SK-N-SH (cell line): ENCODE measurements at regions not wholly inside any gene's neighbourhood (a gene's known extent, or its start where the extent isn't known, plus 50 kb on each side); places are given as distances from the start of the nearest gene placed in this dataset.
A peak's percentile ranks its signal among the peaks of the same experiment; 100 is the strongest.

ENCODE experiments used
- CTCF ChIA-PET: fragments of 300-600, 350-600 bp; formaldehyde crosslinking; extraction: SDS; loops from one replicate; lab custom pipeline; 2021; lab: Yijun Ruan, JAX
- POLR2A ChIA-PET: fragments of 350-600 bp; sonication (Branson Sonifier 250); formaldehyde crosslinking; extraction: SDS; loops from one replicate; lab custom pipeline; 2020; ENCODE audit warnings: antibody characterized with exemption, inconsistent platforms; lab: Yijun Ruan, JAX
- DNase-seq: peaks from one replicate; pipeline ENCODE4 v3.0.0; 2012
- H2AFZ ChIP-seq: fragments of 200-600 bp; sonication (generic); 2 replicates; pipeline ENCODE4 v1.8.1; 2016; ENCODE audit warnings: antibody characterized with exemption, mild to moderate bottlenecking, low read depth
- H3F3A ChIP-seq: fragments of 200-600 bp; sonication (generic); replicated peaks from 2 replicates; pipeline ENCODE3; 2016; ENCODE audit warnings: antibody characterized with exemption, mild to moderate bottlenecking; ENCODE audit not compliant: insufficient read depth
- H3K27ac ChIP-seq, 2 experiments: fragments of 200-500 bp in 1 of 2; fragments of 200-600 bp in 1 of 2; sonication (Bioruptor generic) in 1 of 2; sonication (generic), shearing (Covaris generic) in 1 of 2; 2 replicates each; pipeline versions ENCODE4 v1.5.1 to v1.6.1; 2014 to 2016; ENCODE audit warnings: low read depth in 2 of 2, inconsistent platforms in 1 of 2, low read length in 1 of 2, mild to moderate bottlenecking in 1 of 2, mixed read lengths in 1 of 2
- H3K27me3 ChIP-seq: fragments of 200-600 bp; sonication (generic), shearing (Covaris generic); 2 replicates; pipeline ENCODE4 v1.6.1; 2016; ENCODE audit warnings: mixed run types; ENCODE audit not compliant: insufficient read depth
- H3K36me3 ChIP-seq, 2 experiments: fragments of 200-500 bp in 1 of 2; fragments of 200-600 bp in 1 of 2; sonication (Bioruptor generic) in 1 of 2; sonication (generic) in 1 of 2; replicated peaks in 1 of 2; 2 replicates each; pipeline versions ENCODE3 to v1.5.1; 2014 to 2016; ENCODE audit warnings: low read length in 1 of 2, mild to moderate bottlenecking in 1 of 2; ENCODE audit not compliant: insufficient read depth in 2 of 2, control insufficient read depth in 1 of 2
- H3K4me1 ChIP-seq, 2 experiments: fragments of 200-500 bp in 1 of 2; fragments of 200-600 bp in 1 of 2; sonication (Bioruptor generic) in 1 of 2; sonication (generic), shearing (Covaris generic) in 1 of 2; 2 replicates each; pipeline versions ENCODE4 v1.5.1 to v1.6.1; 2014 to 2016; ENCODE audit warnings: low read depth in 1 of 2, low read length in 1 of 2, mixed run types in 1 of 2; ENCODE audit not compliant: insufficient read depth in 2 of 2, control insufficient read depth in 1 of 2
- H3K4me2 ChIP-seq: fragments of 200-600 bp; sonication (generic), shearing (Covaris generic); 2 replicates; pipeline ENCODE4 v1.6.1; 2017; ENCODE audit warnings: mixed run types
- H3K4me3 ChIP-seq, 2 experiments: fragments of 200-500 bp in 1 of 2; fragments of 200-600 bp in 1 of 2; sonication (Bioruptor generic) in 1 of 2; sonication (generic), shearing (Covaris generic) in 1 of 2; 2 replicates each; pipeline versions ENCODE4 v1.5.1 to v1.8.1; 2014 to 2016; ENCODE audit warnings: low read depth in 2 of 2, inconsistent platforms in 1 of 2, low read length in 1 of 2, mild to moderate bottlenecking in 1 of 2, mixed read lengths in 1 of 2, moderate library complexity in 1 of 2
- H3K79me2 ChIP-seq: fragments of 200-600 bp; sonication (generic); 2 replicates; pipeline ENCODE4 v1.8.1; 2017; ENCODE audit warnings: mild to moderate bottlenecking; ENCODE audit not compliant: insufficient read depth
- H3K9ac ChIP-seq: fragments of 200-600 bp; sonication (generic); 2 replicates; pipeline ENCODE4 v1.6.1; 2017; ENCODE audit warnings: mixed run types
- H3K9me2 ChIP-seq: fragments of 200-600 bp; sonication (generic); 2 replicates; pipeline ENCODE4 v1.6.1; 2017; ENCODE audit warnings: mixed run types
- H3K9me3 ChIP-seq: fragments of 200-600 bp; sonication (generic); 2 replicates; pipeline ENCODE4 v1.6.1; 2017; ENCODE audit warnings: mixed run types, mild to moderate bottlenecking, moderate library complexity
- H4K20me1 ChIP-seq: fragments of 200-600 bp; sonication (generic); 2 replicates; pipeline ENCODE4 v1.6.1; 2017; ENCODE audit warnings: mild to moderate bottlenecking, mixed run types; ENCODE audit not compliant: insufficient read depth
- FOXJ3 ChIP-seq: sonication (generic); formaldehyde crosslinking; IDR thresholded peaks from 2 replicates; pipeline ENCODE4 v1.5.1; 2020; ENCODE audit warnings: mild to moderate bottlenecking, missing genetic modification reagents
- JUND ChIP-seq: IDR thresholded peaks from 2 replicates; pipeline ENCODE4 v1.4.0; 2012
- NFIC ChIP-seq: IDR thresholded peaks from 2 replicates; pipeline ENCODE4 v1.4.0; 2012; ENCODE audit warnings: borderline replicate concordance
- NRF1 ChIP-seq: IDR thresholded peaks from 2 replicates; pipeline ENCODE4 v1.6.1; 2012; ENCODE audit warnings: low read depth, mild to moderate bottlenecking, low read length
- RAD21 ChIP-seq: IDR thresholded peaks from 2 replicates; pipeline ENCODE4 v1.6.1; 2012; ENCODE audit warnings: mild to moderate bottlenecking, low read length
- REST ChIP-seq: IDR thresholded peaks from 2 replicates; pipeline ENCODE4 v1.6.1; 2012; ENCODE audit warnings: mild to moderate bottlenecking, low read depth, low read length, moderate library complexity
- SMC3 ChIP-seq: IDR thresholded peaks from 2 replicates; pipeline ENCODE4 v1.6.1; 2012; ENCODE audit warnings: low read depth, low read length, improper control_type of control experiment
- TCF12 ChIP-seq: IDR thresholded peaks from 2 replicates; pipeline ENCODE4 v1.4.0; 2012
- ZBTB33 ChIP-seq: IDR thresholded peaks from 2 replicates; pipeline ENCODE4 v1.4.0; 2012; ENCODE audit warnings: low read depth, borderline replicate concordance
- whole genome bisulfite sequencing: methylation state at CpG from one replicate; pipeline ENCODE4 v1.1.6; 2017; ENCODE audit warnings: low lambda C conversion rate; 5-methylcytosine and 5-hydroxymethylcytosine counted together
- TF ChIP-seq, protein P1 (sequence below): IDR thresholded peaks from 2 replicates; pipeline ENCODE4; 2012

GRCh38 chr20:52083627-52084232 lies 107.8 kb downstream of the ZFP64 start (continued):
- TF ChIP-seq NFIC, result no peak
- peak; percentile 90 for TF ChIP-seq SMC3
- TF ChIP-seq, protein P1, sequence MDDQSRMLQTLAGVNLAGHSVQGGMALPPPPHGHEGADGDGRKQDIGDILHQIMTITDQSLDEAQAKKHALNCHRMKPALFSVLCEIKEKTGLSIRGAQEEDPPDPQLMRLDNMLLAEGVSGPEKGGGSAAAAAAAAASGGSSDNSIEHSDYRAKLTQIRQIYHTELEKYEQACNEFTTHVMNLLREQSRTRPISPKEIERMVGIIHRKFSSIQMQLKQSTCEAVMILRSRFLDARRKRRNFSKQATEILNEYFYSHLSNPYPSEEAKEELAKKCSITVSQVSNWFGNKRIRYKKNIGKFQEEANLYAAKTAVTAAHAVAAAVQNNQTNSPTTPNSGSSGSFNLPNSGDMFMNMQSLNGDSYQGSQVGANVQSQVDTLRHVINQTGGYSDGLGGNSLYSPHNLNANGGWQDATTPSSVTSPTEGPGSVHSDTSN, result no peak
- TF ChIP-seq TCF12, result no peak
- TF ChIP-seq NRF1, result no peak
- no peak for TF ChIP-seq ZBTB33

DNA sequence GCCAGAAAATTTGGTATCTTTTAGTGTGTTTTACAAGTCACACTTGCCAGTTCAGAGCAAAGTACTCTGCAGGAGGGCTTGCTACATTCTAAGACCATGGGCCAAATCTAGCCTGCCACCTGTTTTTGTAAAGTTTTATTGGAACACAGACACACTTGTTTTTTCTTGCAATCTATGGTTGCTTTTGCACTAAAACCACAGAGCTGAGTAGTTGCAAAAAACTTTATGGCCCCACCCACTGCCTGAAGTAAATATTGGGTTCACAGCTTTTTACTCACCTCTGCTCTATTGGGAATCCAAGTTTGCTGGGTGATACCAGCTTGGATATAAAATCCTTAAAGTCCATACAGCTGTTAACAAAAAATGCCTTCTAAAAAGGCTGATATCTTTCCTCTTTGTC lies 109.0 kb downstream of the ZFP64 start:
- ChIA-PET CTCF (interaction anchor here (0.7 to 6.6 kb wide), 31 partner anchors 8 to 1095 kb away, joined by 3 to 59 read pairs (median 5); partner anchors contain the start of gene SALL4), POLR2A (no interaction called here)
- no peaks in the 10 kb centered on the region; a peak in 1 of 4 replicates for H3K4me1 ChIP-seq
- no peak overlapping the region for H3K27ac ChIP-seq
- no peak overlapping the region for H3K9ac ChIP-seq
- no peak overlapping the region for H3K4me3 ChIP-seq
- DNase-seq, result no peak
- peaks cover 7% of the 10 kb centered on the region; the same call in 1 of the 2 replicates for H3K9me3 ChIP-seq
- H4K20me1 ChIP-seq, result no peaks in the 10 kb centered on the region
- H3K27me3 ChIP-seq, result no peaks in the 10 kb centered on the region
- no peaks in the 10 kb centered on the region for H3K79me2 ChIP-seq
- no peaks in the 10 kb centered on the region for H3K9me2 ChIP-seq
- no peaks in the 10 kb centered on the region for H3F3A ChIP-seq
- no peak overlapping the region for H3K4me2 ChIP-seq
- peaks cover 0 to 4% of the 10 kb centered on the region in 2 experiments for H3K36me3 ChIP-seq
- H2AFZ ChIP-seq, result no peak overlapping the region
- no peak for TF ChIP-seq TCF12

DNA sequence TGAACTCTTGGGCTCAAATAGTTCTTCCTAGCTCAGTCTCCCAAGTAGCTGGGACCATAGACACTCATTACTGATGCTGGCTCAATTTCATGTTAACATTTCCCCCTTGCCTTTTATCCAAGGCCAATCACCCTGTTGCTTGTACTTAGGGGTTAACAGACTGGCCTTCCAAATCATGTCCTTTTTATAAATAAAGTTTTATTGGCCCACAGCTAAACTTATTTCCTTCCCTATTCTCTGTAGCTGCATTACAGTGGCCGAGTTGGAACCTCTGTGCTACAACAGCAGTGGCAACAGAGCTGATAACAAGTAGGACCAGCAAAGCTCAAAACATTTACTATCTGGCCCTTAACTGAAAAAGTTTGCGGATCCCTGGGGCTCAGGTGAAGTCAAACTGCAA lies 109.8 kb downstream of the ZFP64 start:
- Histone ChIP-seq H3K79me2 (no peaks in the 10 kb centered on the region), H3F3A (no peaks in the 10 kb centered on the region), H3K27me3 (no peaks in the 10 kb centered on the region), H3K9me2 (no peaks in the 10 kb centered on the region), H2AFZ (no peak overlapping the region), H3K4me3 (no peak overlapping the region), H3K9ac (no peak overlapping the region), H4K20me1 (no peaks in the 10 kb centered on the region), H3K4me1 (no peaks in the 10 kb centered on the region; a peak in 1 of 4 replicates), H3K9me3 (0 out of 2 replicates have a peak, but pooled peaks cover under 1% of the 10 kb centered on the region), H3K27ac (no peak overlapping the region), H3K4me2 (no peak overlapping the region), H3K36me3 (no peaks in the 10 kb centered on the region)
- CTCF ChIA-PET, result interaction anchor here (0.7 to 6.6 kb wide), 13 partner anchors 11 to 1094 kb away, joined by 3 to 59 read pairs (median 5); partner anchors contain the start of gene SALL4
- TF ChIP-seq RAD21 (no peak), REST (no peak), JUND (no peak), FOXJ3 (no peak)
- no peak for DNase-seq
- POLR2A ChIA-PET, result no interaction called here
- WGBS, result 73% methylated on average over 2 of the region's 2 CpGs
